ENCODE measurements at regions not wholly inside any gene's neighbourhood (a gene's known extent, or its start where the extent isn't known, plus 50 kb on each side); places are given as distances from the start of the nearest gene placed in this dataset.

DNA sequence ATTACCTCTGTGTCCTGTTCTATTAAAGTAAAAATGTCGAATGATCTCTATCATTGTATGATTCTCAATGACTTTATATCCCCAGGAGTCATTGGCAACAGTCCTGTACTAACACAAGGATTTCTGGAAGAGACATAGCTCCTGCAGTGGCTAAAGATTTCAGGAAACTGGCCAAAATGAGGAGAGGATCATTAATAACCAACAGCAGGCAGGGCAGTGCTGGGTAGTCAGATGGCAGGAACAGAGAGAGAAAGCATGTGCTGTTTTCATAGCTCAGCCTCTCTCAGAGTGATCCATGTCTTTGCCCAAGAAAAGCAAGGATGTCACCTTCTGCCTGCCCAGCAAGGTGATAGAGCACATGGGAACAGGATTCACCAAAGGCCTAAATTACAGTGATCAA is 604.7 kb upstream of the PLXNA2 start:
- no peaks in the 10 kb centered on the region for H3K36me3 Mint-ChIP-seq (ENCODE audit: low read depth)
- Histone ChIP-seq H3K27ac (ENCODE audit: low read depth in 1 of 2, low read length in 2 of 2) (no peak overlapping the region), H3K9me3 (ENCODE audit: control insufficient read depth in 1 of 2, insufficient read depth in 1 of 2, low read length in 2 of 2) (no peaks in the 10 kb centered on the region), H3K36me3 (ENCODE audit: insufficient read depth, low read length) (no peaks in the 10 kb centered on the region), H3K4me3 (ENCODE audit: low read length) (no peak overlapping the region), H3K27me3 (ENCODE audit: control insufficient read depth in 1 of 2, insufficient read depth in 2 of 2, low read length in 2 of 2) (no peaks in the 10 kb centered on the region), H3K4me1 (ENCODE audit: insufficient read depth, low read length) (no peaks in the 10 kb centered on the region)
- ChIA-PET CTCF (no interaction called here), POLR2A (no interaction called here)
- H3K27me3 Mint-ChIP-seq = no peaks in the 10 kb centered on the region
- intact Hi-C loops (cut with DNase I, micrococcal nuclease) = no loop called here
- H3K4me3 Mint-ChIP-seq = no peak overlapping the region
- H3K4me1 Mint-ChIP-seq (ENCODE audit: low read depth) = no peaks in the 10 kb centered on the region
- H3K9me3 Mint-ChIP-seq = no peaks in the 10 kb centered on the region
- H3K27ac Mint-ChIP-seq = no peak overlapping the region
- TF ChIP-seq, protein P1, sequence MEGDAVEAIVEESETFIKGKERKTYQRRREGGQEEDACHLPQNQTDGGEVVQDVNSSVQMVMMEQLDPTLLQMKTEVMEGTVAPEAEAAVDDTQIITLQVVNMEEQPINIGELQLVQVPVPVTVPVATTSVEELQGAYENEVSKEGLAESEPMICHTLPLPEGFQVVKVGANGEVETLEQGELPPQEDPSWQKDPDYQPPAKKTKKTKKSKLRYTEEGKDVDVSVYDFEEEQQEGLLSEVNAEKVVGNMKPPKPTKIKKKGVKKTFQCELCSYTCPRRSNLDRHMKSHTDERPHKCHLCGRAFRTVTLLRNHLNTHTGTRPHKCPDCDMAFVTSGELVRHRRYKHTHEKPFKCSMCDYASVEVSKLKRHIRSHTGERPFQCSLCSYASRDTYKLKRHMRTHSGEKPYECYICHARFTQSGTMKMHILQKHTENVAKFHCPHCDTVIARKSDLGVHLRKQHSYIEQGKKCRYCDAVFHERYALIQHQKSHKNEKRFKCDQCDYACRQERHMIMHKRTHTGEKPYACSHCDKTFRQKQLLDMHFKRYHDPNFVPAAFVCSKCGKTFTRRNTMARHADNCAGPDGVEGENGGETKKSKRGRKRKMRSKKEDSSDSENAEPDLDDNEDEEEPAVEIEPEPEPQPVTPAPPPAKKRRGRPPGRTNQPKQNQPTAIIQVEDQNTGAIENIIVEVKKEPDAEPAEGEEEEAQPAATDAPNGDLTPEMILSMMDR (IDR thresholded peaks at IDR 0.05) = no peak
- DNase-seq (no peak), ATAC-seq (ENCODE audit: poor library complexity) (no peak)

DNA sequence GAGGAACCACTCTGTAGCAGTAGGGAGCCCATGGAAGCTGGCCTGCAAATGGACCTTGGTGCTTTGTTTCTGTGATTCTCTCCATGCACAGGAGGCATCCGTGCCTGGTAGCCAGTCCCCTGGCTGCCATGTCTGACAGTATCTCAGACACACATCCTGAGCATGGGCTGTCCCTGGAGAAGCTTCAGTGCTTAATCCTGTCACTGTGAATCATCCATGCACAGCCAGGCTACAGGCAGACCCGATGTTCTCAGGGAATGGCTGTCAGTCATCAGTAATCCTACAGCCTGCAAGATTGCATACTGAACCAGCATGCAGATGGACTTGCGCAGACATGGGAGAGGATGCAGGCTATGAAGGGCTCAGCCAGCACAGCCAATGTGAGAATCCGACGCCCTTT is 606.3 kb upstream of the PLXNA2 start:
- Mint-ChIP-seq H3K27ac (no peak overlapping the region), H3K4me1 (ENCODE audit: low read depth) (no peaks in the 10 kb centered on the region), H3K36me3 (ENCODE audit: low read depth) (no peaks in the 10 kb centered on the region), H3K9me3 (no peaks in the 10 kb centered on the region), H3K4me3 (no peak overlapping the region), H3K27me3 (peaks cover 4% of the 10 kb centered on the region)
- intact Hi-C loops (cut with DNase I, micrococcal nuclease) = no loop called here
- CTCF ChIA-PET = no interaction called here
- DNase-seq (no peak), ATAC-seq (ENCODE audit: poor library complexity) (no peak)
- POLR2A ChIA-PET = no interaction called here
- no peaks in the 10 kb centered on the region for H3K27me3 ChIP-seq (ENCODE audit: control insufficient read depth in 1 of 2, insufficient read depth in 2 of 2, low read length in 2 of 2)
- no peak overlapping the region for H3K4me3 ChIP-seq (ENCODE audit: low read length)
- TF ChIP-seq, protein P1 (IDR thresholded peaks at IDR 0.05) = no peak
- H3K9me3 ChIP-seq (ENCODE audit: control insufficient read depth in 1 of 2, insufficient read depth in 1 of 2, low read length in 2 of 2) = no peaks in the 10 kb centered on the region
- H3K27ac ChIP-seq (ENCODE audit: low read depth in 1 of 2, low read length in 2 of 2) = no peak overlapping the region
- H3K4me1 ChIP-seq (ENCODE audit: insufficient read depth, low read length) = no peaks in the 10 kb centered on the region
- no peaks in the 10 kb centered on the region for H3K36me3 ChIP-seq (ENCODE audit: insufficient read depth, low read length)

DNA sequence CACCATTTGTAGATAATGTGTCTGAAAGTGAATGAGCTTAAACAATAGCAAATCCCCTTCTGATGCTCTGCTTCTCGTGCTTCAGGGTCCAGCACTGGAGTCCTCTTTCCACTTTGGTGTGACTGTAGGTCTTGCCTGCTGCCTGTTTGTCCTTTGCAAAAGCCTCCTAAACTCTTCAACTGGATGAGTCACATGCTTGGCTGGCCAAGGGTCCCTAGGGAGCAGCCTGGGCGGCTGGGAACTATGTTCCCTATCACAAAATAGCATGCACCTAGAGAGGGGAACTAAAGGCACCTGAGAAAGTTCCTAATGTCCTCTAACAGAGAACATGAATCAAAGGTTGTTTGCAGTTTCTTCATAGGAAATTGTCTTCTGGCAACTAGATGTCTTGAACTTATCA is 607.2 kb upstream of the PLXNA2 start:
- no peaks in the 10 kb centered on the region for H3K27me3 ChIP-seq (ENCODE audit: control insufficient read depth in 1 of 2, insufficient read depth in 2 of 2, low read length in 2 of 2)
- CTCF ChIA-PET = no interaction called here
- no peaks in the 10 kb centered on the region for H3K36me3 ChIP-seq (ENCODE audit: insufficient read depth, low read length)
- H3K27ac Mint-ChIP-seq = no peak overlapping the region
- no peaks in the 10 kb centered on the region for H3K9me3 Mint-ChIP-seq
- no peak overlapping the region for H3K27ac ChIP-seq (ENCODE audit: low read depth in 1 of 2, low read length in 2 of 2)
- POLR2A ChIA-PET = no interaction called here
- TF ChIP-seq, protein P1 (IDR thresholded peaks at IDR 0.05) = no peak
- intact Hi-C loops (cut with DNase I, micrococcal nuclease) = no loop called here
- no peaks in the 10 kb centered on the region for H3K36me3 Mint-ChIP-seq (ENCODE audit: low read depth)
- no peak for ATAC-seq (ENCODE audit: poor library complexity)
- no peaks in the 10 kb centered on the region for H3K4me1 Mint-ChIP-seq (ENCODE audit: low read depth)
- H3K4me3 Mint-ChIP-seq = no peak overlapping the region
- H3K4me3 ChIP-seq (ENCODE audit: low read length) = no peak overlapping the region
- no peaks in the 10 kb centered on the region for H3K9me3 ChIP-seq (ENCODE audit: control insufficient read depth in 1 of 2, insufficient read depth in 1 of 2, low read length in 2 of 2)
- peaks cover 9% of the 10 kb centered on the region for H3K27me3 Mint-ChIP-seq
- DNase-seq = no peak
- H3K4me1 ChIP-seq (ENCODE audit: insufficient read depth, low read length) = no peaks in the 10 kb centered on the region
